Right cardiac atrium (tissue), 5 donors: ENCODE measurements at regions not wholly inside any gene's neighbourhood (a gene's known extent, or its start where the extent isn't known, plus 50 kb on each side); places are given as distances from the start of the nearest gene placed in this dataset.

Source experiments
- ATAC-seq, 2 donors: fragments of 200-7000 bp; cut with Tn5 transposase; one replicate each; pipeline versions ENCODE4 v1.8.0 to v1.9.1; 2020; ENCODE audit warnings: moderate library complexity in 2 of 2, mild to moderate bottlenecking in 1 of 2
- DNase-seq, 3 donors: peaks; one replicate each; pipeline ENCODE4 v3.0.0-alpha.2; 2020
- H3K27ac ChIP-seq: one replicate; pipeline ENCODE4 v1.5.1; 2013; ENCODE audit warnings: mild to moderate bottlenecking, low read length, control low read depth, moderate library complexity
- H3K27me3 ChIP-seq: one replicate; pipeline ENCODE4 v1.6.1; 2013; ENCODE audit not compliant: control insufficient read depth, insufficient read depth
- H3K4me1 ChIP-seq: one replicate; pipeline ENCODE4 v1.6.1; 2013; ENCODE audit warnings: low read length; ENCODE audit not compliant: control insufficient read depth, insufficient read depth
- H3K4me3 ChIP-seq: one replicate; pipeline ENCODE4 v1.5.1; 2013; ENCODE audit warnings: low read length, control low read depth
- H3K9me3 ChIP-seq: one replicate; pipeline ENCODE4 v1.6.1; 2013; ENCODE audit warnings: low read length; ENCODE audit not compliant: control insufficient read depth
- WGBS: extraction: QIAGEN DNeasy Blood & Tissue Kit; methylation state at CpG from one replicate; pipeline ENCODE4 v1.1.7; 2013; 5-methylcytosine and 5-hydroxymethylcytosine counted together
- intact Hi-C, 4 donors: fragments of 100-400 bp; cut with DNase I; formaldehyde crosslinking; loops; one replicate each; pipeline versions ENCODE4 v1.11.0 to v1.14.0; 2022 to 2023
- donor health status: healthy with polysubstance abuse.
- donor health status: DM: no; HTN: yes; CAD: no.
- donor health status: DM: no; HTN: no; CAD: no.
- donor health status: DM: no; HTN: yes; CAD: no; lungs with severe emphysema.
- donor health status: DM: yes; HTN: yes; CAD: no.

GRCh38 chr4:119783189-119783983 is 154.8 kb upstream of the PDE5A start:
- ATAC-seq, result no peak
- WGBS, result 90% methylated on average over 4 of the region's 4 CpGs

GRCh38 chr4:119781044-119781443 is 152.4 kb upstream of the PDE5A start:
- DNase-seq, result no peak
- no peak for ATAC-seq
- no peaks in the 10 kb centered on the region for H3K4me1 ChIP-seq
- no peak overlapping the region for H3K27ac ChIP-seq
- no peaks in the 10 kb centered on the region for H3K27me3 ChIP-seq
- no peak overlapping the region for H3K4me3 ChIP-seq
- intact Hi-C loops, result loop anchor here in 1 of 4 donors (10.0 kb wide), 1 partner anchor 86 kb away; no protein-coding TSS in a partner anchor
- no peaks in the 10 kb centered on the region for H3K9me3 ChIP-seq

More at GRCh38 chr4:119783189-119783983, 154.8 kb upstream of the PDE5A start:
- DNase-seq, result no peak
- intact Hi-C loops, result loop anchor here in 1 of 4 donors (10.0 kb wide), 1 partner anchor 89 kb away; no protein-coding TSS in a partner anchor
- no peak overlapping the region for H3K27ac ChIP-seq
- H3K4me3 ChIP-seq, result no peak overlapping the region
- no peaks in the 10 kb centered on the region for H3K9me3 ChIP-seq
- H3K27me3 ChIP-seq, result no peaks in the 10 kb centered on the region
- H3K4me1 ChIP-seq, result no peaks in the 10 kb centered on the region

- no peaks in the 10 kb centered on the region for H3K9me3 ChIP-seq
- intact Hi-C loops, result no loop called here
- H3K27ac ChIP-seq, result no peak overlapping the region
- H3K4me3 ChIP-seq, result no peak overlapping the region
- H3K4me1 ChIP-seq, result no peaks in the 10 kb centered on the region
- 77% methylated on average over 2 of the region's 2 CpGs for WGBS
- ATAC-seq (no peak), DNase-seq (no peak)
- no peaks in the 10 kb centered on the region for H3K27me3 ChIP-seq
These were observed 146.2 kb upstream of the PDE5A start for GRCh38 chr4:119774840-119775239.

GRCh38 chr4:119765951-119766350 is 137.3 kb upstream of the PDE5A start:
- H3K9me3 ChIP-seq, result no peaks in the 10 kb centered on the region
- ATAC-seq (no peak), DNase-seq (no peak)
- H3K4me1 ChIP-seq, result no peaks in the 10 kb centered on the region
- no peak overlapping the region for H3K27ac ChIP-seq
- H3K4me3 ChIP-seq, result no peak overlapping the region
- WGBS, result 66% methylated on average over 1 of the region's 1 CpG
- intact Hi-C loops, result no loop called here
- H3K27me3 ChIP-seq, result no peaks in the 10 kb centered on the region

GRCh38 chr4:119765469-119765868 is 136.9 kb upstream of the PDE5A start:
- WGBS, result 80% methylated on average over 1 of the region's 1 CpG
- intact Hi-C loops, result no loop called here

GRCh38 chr4:119763386-119763785 is 134.8 kb upstream of the PDE5A start:
- 64% methylated on average over 1 of the region's 1 CpG for WGBS
- Histone ChIP-seq H3K4me1 (no peaks in the 10 kb centered on the region), H3K27ac (no peak overlapping the region), H3K4me3 (no peak overlapping the region), H3K9me3 (no peaks in the 10 kb centered on the region), H3K27me3 (no peaks in the 10 kb centered on the region)
- no peak for DNase-seq
- ATAC-seq, result no peak
- intact Hi-C loops, result no loop called here

More at GRCh38 chr4:119765469-119765868, 136.9 kb upstream of the PDE5A start:
- ATAC-seq (no peak), DNase-seq (no peak)
- no peaks in the 10 kb centered on the region for H3K9me3 ChIP-seq
- H3K27ac ChIP-seq, result no peak overlapping the region
- no peak overlapping the region for H3K4me3 ChIP-seq
- H3K27me3 ChIP-seq, result no peaks in the 10 kb centered on the region
- no peaks in the 10 kb centered on the region for H3K4me1 ChIP-seq

- WGBS, result 76% methylated on average over 1 of the region's 1 CpG
These were observed 127.0 kb upstream of the PDE5A start for GRCh38 chr4:119755599-119755998.

GRCh38 chr4:119752936-119753335 is 124.3 kb upstream of the PDE5A start:
- DNase-seq, result no peak
- H3K9me3 ChIP-seq, result no peaks in the 10 kb centered on the region
- H3K27me3 ChIP-seq, result no peaks in the 10 kb centered on the region
- H3K27ac ChIP-seq, result no peak overlapping the region
- no peak overlapping the region for H3K4me3 ChIP-seq
- WGBS, result 67% methylated on average over 2 of the region's 2 CpGs
- H3K4me1 ChIP-seq, result peaks cover 2% of the 10 kb centered on the region
- no peak for ATAC-seq
- intact Hi-C loops, result no loop called here

More at GRCh38 chr4:119755599-119755998, 127.0 kb upstream of the PDE5A start:
- no peaks in the 10 kb centered on the region for H3K27me3 ChIP-seq
- intact Hi-C loops, result no loop called here
- DNase-seq (no peak), ATAC-seq (no peak)
- no peak overlapping the region for H3K4me3 ChIP-seq
- no peak overlapping the region for H3K27ac ChIP-seq
- H3K4me1 ChIP-seq, result no peaks in the 10 kb centered on the region
- no peaks in the 10 kb centered on the region for H3K9me3 ChIP-seq

GRCh38 chr4:119750771-119751170 is 122.2 kb upstream of the PDE5A start:
- DNase-seq, result no peak
- no peaks in the 10 kb centered on the region for H3K9me3 ChIP-seq
- ATAC-seq, result peak in 1 of 2 donors; percentile 49
- WGBS, result 37% methylated on average over 1 of the region's 1 CpG
- H3K27me3 ChIP-seq, result no peaks in the 10 kb centered on the region
- intact Hi-C loops, result no loop called here
- H3K4me3 ChIP-seq, result no peak overlapping the region
- H3K27ac ChIP-seq, result peak overlapping the region; percentile 16
- H3K4me1 ChIP-seq, result peaks cover 2% of the 10 kb centered on the region

GRCh38 chr4:119750048-119750447 is 121.4 kb upstream of the PDE5A start:
- Histone ChIP-seq H3K27ac (no peak overlapping the region), H3K9me3 (no peaks in the 10 kb centered on the region), H3K4me3 (no peak overlapping the region), H3K27me3 (no peaks in the 10 kb centered on the region), H3K4me1 (peaks cover 2% of the 10 kb centered on the region)
- ATAC-seq (no peak), DNase-seq (no peak)
- intact Hi-C loops, result no loop called here

GRCh38 chr4:119748853-119749252 is 120.2 kb upstream of the PDE5A start:
- H3K4me3 ChIP-seq, result no peak overlapping the region
- no peak overlapping the region for H3K27ac ChIP-seq
- no peaks in the 10 kb centered on the region for H3K9me3 ChIP-seq
- peaks cover 2% of the 10 kb centered on the region for H3K4me1 ChIP-seq
- intact Hi-C loops, result no loop called here
- 16% methylated on average over 2 of the region's 2 CpGs for WGBS
- DNase-seq (no peak), ATAC-seq (peak; percentile 42 to 51)
- no peaks in the 10 kb centered on the region for H3K27me3 ChIP-seq
